BLaER1 treated with 17β-estradiol and CSF1 and Interleukin-3, amounts not matched to agents 10 nM and 100 nM (cell line): ENCODE measurements at regions not wholly inside any gene's neighbourhood (a gene's known extent, or its start where the extent isn't known, plus 50 kb on each side); places are given as distances from the start of the nearest gene placed in this dataset.
"Not testable (repeated sequence)": the region's sequence is repeated elsewhere in the genome, so short reads cannot be mapped to it uniquely, and the experiment has no call there.

ENCODE experiments used
- H3K27ac ChIP-seq, 11 experiments: shearing (Covaris generic); formaldehyde crosslinking; 2 replicates each; pipeline ENCODE4 v1.8.1; 2022
- H3K27me3 ChIP-seq, 11 experiments: shearing (Covaris generic); formaldehyde crosslinking; 2 replicates each; pipeline ENCODE4 v1.8.1; 2022
- H3K36me3 ChIP-seq, 11 experiments: shearing (Covaris generic); formaldehyde crosslinking; 2 replicates each; pipeline ENCODE4 v1.8.1; 2022
- H3K4me1 ChIP-seq, 10 experiments: shearing (Covaris generic); formaldehyde crosslinking; 2 replicates each; pipeline ENCODE4 v1.8.1; 2022
- H3K4me2 ChIP-seq, 11 experiments: shearing (Covaris generic); formaldehyde crosslinking; 2 replicates each; pipeline ENCODE4 v1.8.1; 2022
- H3K4me3 ChIP-seq, 10 experiments: shearing (Covaris generic); formaldehyde crosslinking; 2 replicates each; pipeline ENCODE4 v1.8.1; 2022
- H3K9ac ChIP-seq, 11 experiments: shearing (Covaris generic); formaldehyde crosslinking; 2 replicates each; pipeline ENCODE4 v1.8.1; 2022
- H3K9me3 ChIP-seq, 11 experiments: shearing (Covaris generic); formaldehyde crosslinking; replicated peaks in 1 of 11; 2 replicates each; pipeline ENCODE4 v1.8.1; 2022
- H4K20me1 ChIP-seq, 11 experiments: shearing (Covaris generic); formaldehyde crosslinking; 2 replicates each; pipeline ENCODE4 v1.8.1; 2022
- Cebpa-rat ChIP-seq, 11 experiments: shearing (Covaris generic); IDR thresholded peaks; 2 replicates each; pipeline ENCODE4 v1.8.1; 2022

- Histone ChIP-seq H4K20me1 (no peaks in the 10 kb centered on the region), H3K27ac (no peak overlapping the region), H3K27me3 (no peaks in the 10 kb centered on the region), H3K9ac (no peak overlapping the region), H3K4me2 (no peak overlapping the region), H3K36me3 (no peaks in the 10 kb centered on the region), H3K4me1 (peaks cover 4 to 21% (median 8%) of the 10 kb centered on the region in 10 experiments; a peak in 13 of 20 replicates), H3K9me3 (peaks cover 11 to 29% (median 23%) of the 10 kb centered on the region in 11 experiments), H3K4me3 (no peak overlapping the region)
- no peak for TF ChIP-seq Cebpa-rat (IDR thresholded peaks at IDR 0.05)
These were observed 78.3 kb upstream of the KMT2C start for GRCh38 chr7:152513861-152514770.

GRCh38 chr7:152512706-152513105 lies 76.9 kb upstream of the KMT2C start:
- Histone ChIP-seq H3K4me1 (peaks cover 4 to 21% (median 8%) of the 10 kb centered on the region in 10 experiments; a peak in 13 of 20 replicates), H3K27me3 (no peaks in the 10 kb centered on the region), H3K27ac (no peak overlapping the region), H3K36me3 (no peaks in the 10 kb centered on the region), H3K9ac (no peak overlapping the region), H3K4me3 (no peak overlapping the region), H3K4me2 (peak overlapping the region in 9 of 11 experiments; percentile 6 to 63 (median 38); a peak in 11 of 22 replicates), H3K9me3 (peaks cover 7 to 24% (median 18%) of the 10 kb centered on the region in 11 experiments; a peak in 19 of 22 replicates), H4K20me1 (no peaks in the 10 kb centered on the region)
- TF ChIP-seq Cebpa-rat (IDR thresholded peaks at IDR 0.05) = peak in 1 of 11 experiments; percentile 33; a peak in 1 of 22 replicates

GRCh38 chr7:152511736-152512135 lies 75.9 kb upstream of the KMT2C start:
- Histone ChIP-seq H3K4me1 (peaks cover 4 to 21% (median 8%) of the 10 kb centered on the region in 10 experiments; a peak in 13 of 20 replicates), H3K27me3 (no peaks in the 10 kb centered on the region), H3K27ac (no peak overlapping the region), H3K36me3 (no peaks in the 10 kb centered on the region), H3K4me3 (no peak overlapping the region), H4K20me1 (no peaks in the 10 kb centered on the region), H3K9me3 (peaks cover 7 to 23% (median 17%) of the 10 kb centered on the region in 11 experiments; a peak in 19 of 22 replicates), H3K9ac (no peak overlapping the region), H3K4me2 (no peak overlapping the region)
- TF ChIP-seq Cebpa-rat (IDR thresholded peaks at IDR 0.05) = no peak

GRCh38 chr7:152508701-152509100 lies 72.9 kb upstream of the KMT2C start:
- Histone ChIP-seq H3K27ac (no peak overlapping the region), H3K9me3 (no peaks in the 10 kb centered on the region), H4K20me1 (no peaks in the 10 kb centered on the region), H3K27me3 (no peaks in the 10 kb centered on the region), H3K4me2 (no peak overlapping the region), H3K36me3 (no peaks in the 10 kb centered on the region), H3K4me3 (no peak overlapping the region), H3K9ac (no peak overlapping the region), H3K4me1 (peaks cover 4 to 21% (median 8%) of the 10 kb centered on the region in 10 experiments; a peak in 13 of 20 replicates)
- TF ChIP-seq Cebpa-rat (IDR thresholded peaks at IDR 0.05) = no peak

GRCh38 chr7:152505606-152506005 lies 69.8 kb upstream of the KMT2C start:
- no peaks in the 10 kb centered on the region for H4K20me1 ChIP-seq
- no peaks in the 10 kb centered on the region for H3K27me3 ChIP-seq
- TF ChIP-seq Cebpa-rat (IDR thresholded peaks at IDR 0.05) = no peak
- no peak overlapping the region for H3K9ac ChIP-seq
- H3K4me1 ChIP-seq = no peaks in the 10 kb centered on the region
- H3K27ac ChIP-seq = no peak overlapping the region
- no peaks in the 10 kb centered on the region for H3K36me3 ChIP-seq
- no peak overlapping the region for H3K4me2 ChIP-seq
- no peaks in the 10 kb centered on the region for H3K9me3 ChIP-seq
- no peak overlapping the region for H3K4me3 ChIP-seq

- Histone ChIP-seq H3K27me3 (no peaks in the 10 kb centered on the region), H3K4me2 (no peak overlapping the region), H3K9me3 (no peaks in the 10 kb centered on the region), H4K20me1 (no peaks in the 10 kb centered on the region), H3K27ac (no peak overlapping the region), H3K9ac (no peak overlapping the region), H3K4me1 (no peaks in the 10 kb centered on the region), H3K36me3 (no peaks in the 10 kb centered on the region), H3K4me3 (no peak overlapping the region)
- no peak for TF ChIP-seq Cebpa-rat (IDR thresholded peaks at IDR 0.05)
These were observed 69.0 kb upstream of the KMT2C start for GRCh38 chr7:152504816-152505215.

- Histone ChIP-seq H3K9me3 (no peaks in the 10 kb centered on the region), H4K20me1 (no peaks in the 10 kb centered on the region), H3K4me2 (no peak overlapping the region), H3K27ac (no peak overlapping the region), H3K4me1 (no peaks in the 10 kb centered on the region), H3K4me3 (no peak overlapping the region), H3K9ac (no peak overlapping the region), H3K36me3 (no peaks in the 10 kb centered on the region), H3K27me3 (no peaks in the 10 kb centered on the region)
- TF ChIP-seq Cebpa-rat (IDR thresholded peaks at IDR 0.05) = no peak
These were observed 68.6 kb upstream of the KMT2C start for GRCh38 chr7:152504367-152504766.

- H3K9ac ChIP-seq = no peak overlapping the region
- no peak for TF ChIP-seq Cebpa-rat (IDR thresholded peaks at IDR 0.05)
- H3K27me3 ChIP-seq = no peaks in the 10 kb centered on the region
- H3K4me3 ChIP-seq = no peak overlapping the region
- no peaks in the 10 kb centered on the region for H3K4me1 ChIP-seq
- no peaks in the 10 kb centered on the region for H4K20me1 ChIP-seq
- no peaks in the 10 kb centered on the region for H3K9me3 ChIP-seq
- no peaks in the 10 kb centered on the region for H3K36me3 ChIP-seq
- no peak overlapping the region for H3K27ac ChIP-seq
- no peak overlapping the region for H3K4me2 ChIP-seq
These were observed 67.3 kb upstream of the KMT2C start for GRCh38 chr7:152502813-152503790.

- no peak for TF ChIP-seq Cebpa-rat (IDR thresholded peaks at IDR 0.05)
- no peaks in the 10 kb centered on the region for H3K4me1 ChIP-seq
- no peak overlapping the region for H3K4me3 ChIP-seq
- no peaks in the 10 kb centered on the region for H4K20me1 ChIP-seq
- H3K9ac ChIP-seq = no peak overlapping the region
- no peak overlapping the region for H3K27ac ChIP-seq
- no peaks in the 10 kb centered on the region for H3K36me3 ChIP-seq
- no peaks in the 10 kb centered on the region for H3K9me3 ChIP-seq
- no peak overlapping the region for H3K4me2 ChIP-seq
- no peaks in the 10 kb centered on the region for H3K27me3 ChIP-seq
These were observed 65.7 kb upstream of the KMT2C start for GRCh38 chr7:152501506-152501905.

GRCh38 chr7:152499969-152500368 lies 64.2 kb upstream of the KMT2C start:
- not testable (repeated sequence) for H3K27me3 ChIP-seq, H4K20me1 ChIP-seq, H3K4me3 ChIP-seq, H3K27ac ChIP-seq, H3K4me2 ChIP-seq, H3K4me1 ChIP-seq, H3K9ac ChIP-seq, H3K9me3 ChIP-seq, H3K36me3 ChIP-seq
